SK-N-SH treated with all-trans-retinoic acid at 6 μM for 48 hours (cell line): ENCODE measurements at regions not wholly inside any gene's neighbourhood (a gene's known extent, or its start where the extent isn't known, plus 50 kb on each side); places are given as distances from the start of the nearest gene placed in this dataset.

ENCODE experiments used
- GLIS3 ChIP-seq: fragments of 250-450 bp; sonication (Bioruptor Pico); IDR thresholded peaks from 2 replicates; pipeline ENCODE4 v1.5.0; 2020; ENCODE audit warnings: mild to moderate bottlenecking, moderate library complexity
- PATZ1 ChIP-seq: fragments of 250-450 bp; sonication (Bioruptor Pico); IDR thresholded peaks from 2 replicates; pipeline ENCODE4 v1.8.0; 2020; ENCODE audit warnings: mild to moderate bottlenecking, moderate library complexity, borderline replicate concordance
- RARB ChIP-seq: fragments of 250-450 bp; sonication (Bioruptor Pico); IDR thresholded peaks from 2 replicates; pipeline ENCODE4 v1.8.0; 2021; ENCODE audit warnings: mild to moderate bottlenecking, moderate library complexity
- SNAI2 ChIP-seq: fragments of 250-450 bp; sonication (Bioruptor Pico); IDR thresholded peaks from 2 replicates; pipeline ENCODE4 v1.5.0; 2020; ENCODE audit warnings: mild to moderate bottlenecking, moderate library complexity
- TCF4 ChIP-seq: fragments of 250-450 bp; sonication (Bioruptor Pico); IDR thresholded peaks from 2 replicates; pipeline ENCODE4 v1.8.0; 2021; ENCODE audit warnings: mild to moderate bottlenecking, moderate library complexity, borderline replicate concordance
- TOX ChIP-seq: fragments of 250-450 bp; sonication (Bioruptor Pico); IDR thresholded peaks from 2 replicates; pipeline ENCODE4 v1.8.0; 2021; ENCODE audit warnings: mild to moderate bottlenecking, moderate library complexity, borderline replicate concordance
- TSHZ2 ChIP-seq: fragments of 250-450 bp; sonication (Bioruptor Pico); IDR thresholded peaks from 2 replicates; pipeline ENCODE4 v1.5.0; 2020; ENCODE audit warnings: mild to moderate bottlenecking, moderate library complexity
- ZNF70 ChIP-seq: fragments of 450-650 bp; formaldehyde crosslinking; IDR thresholded peaks from 2 replicates; pipeline ENCODE4 v1.5.0; 2020; ENCODE audit warnings: mild to moderate bottlenecking, moderate library complexity

GRCh38 chr6:40340957-40341356, 246.2 kb downstream of the LRFN2 start:
- no peak for TF ChIP-seq TOX
- no peak for TF ChIP-seq SNAI2 (CRISPR knock-in tag)
- TF ChIP-seq PATZ1 (CRISPR knock-in tag): no peak
- no peak for TF ChIP-seq TCF4 (CRISPR knock-in tag)
- TF ChIP-seq ZNF70 (CRISPR knock-in tag): no peak
- no peak for TF ChIP-seq TSHZ2
- no peak for TF ChIP-seq GLIS3 (CRISPR knock-in tag)
- TF ChIP-seq RARB (CRISPR knock-in tag): no peak
